ENCODE measurements at regions not wholly inside any gene's neighbourhood (a gene's known extent, or its start where the extent isn't known, plus 50 kb on each side); places are given as distances from the start of the nearest gene placed in this dataset.

DNA sequence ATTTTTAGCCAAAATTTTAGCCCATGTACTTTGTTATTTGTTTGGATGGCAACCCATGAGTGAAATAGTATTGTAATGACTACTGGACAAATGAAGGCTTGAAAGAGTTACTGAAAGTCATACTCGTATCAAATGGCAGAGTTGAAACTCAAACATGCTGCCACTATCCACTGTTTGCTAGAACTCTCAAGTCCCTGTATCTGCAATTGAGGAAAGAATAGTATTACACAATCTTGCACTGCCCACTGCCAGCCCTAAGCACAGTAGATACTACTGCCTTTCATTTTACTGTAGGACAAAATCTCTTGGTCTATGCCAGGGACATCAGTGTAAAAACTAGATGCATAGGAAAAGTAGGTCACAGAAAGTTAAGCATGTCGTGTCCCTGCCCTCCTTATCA is 581.1 kb upstream of the PLXNA2 start:
- no peak overlapping the region for H3K27ac ChIP-seq
- no peaks in the 10 kb centered on the region for H3K4me1 ChIP-seq
- no peaks in the 10 kb centered on the region for H3K27me3 ChIP-seq
- TF ChIP-seq, protein P1, sequence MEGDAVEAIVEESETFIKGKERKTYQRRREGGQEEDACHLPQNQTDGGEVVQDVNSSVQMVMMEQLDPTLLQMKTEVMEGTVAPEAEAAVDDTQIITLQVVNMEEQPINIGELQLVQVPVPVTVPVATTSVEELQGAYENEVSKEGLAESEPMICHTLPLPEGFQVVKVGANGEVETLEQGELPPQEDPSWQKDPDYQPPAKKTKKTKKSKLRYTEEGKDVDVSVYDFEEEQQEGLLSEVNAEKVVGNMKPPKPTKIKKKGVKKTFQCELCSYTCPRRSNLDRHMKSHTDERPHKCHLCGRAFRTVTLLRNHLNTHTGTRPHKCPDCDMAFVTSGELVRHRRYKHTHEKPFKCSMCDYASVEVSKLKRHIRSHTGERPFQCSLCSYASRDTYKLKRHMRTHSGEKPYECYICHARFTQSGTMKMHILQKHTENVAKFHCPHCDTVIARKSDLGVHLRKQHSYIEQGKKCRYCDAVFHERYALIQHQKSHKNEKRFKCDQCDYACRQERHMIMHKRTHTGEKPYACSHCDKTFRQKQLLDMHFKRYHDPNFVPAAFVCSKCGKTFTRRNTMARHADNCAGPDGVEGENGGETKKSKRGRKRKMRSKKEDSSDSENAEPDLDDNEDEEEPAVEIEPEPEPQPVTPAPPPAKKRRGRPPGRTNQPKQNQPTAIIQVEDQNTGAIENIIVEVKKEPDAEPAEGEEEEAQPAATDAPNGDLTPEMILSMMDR (IDR thresholded peaks at IDR 0.05), result no peak
- no peak for TF ChIP-seq POLR2AphosphoS5 (IDR thresholded peaks at IDR 0.05)
- TF ChIP-seq EP300 (IDR thresholded peaks at IDR 0.05), result no peak
- TF ChIP-seq POLR2A (IDR thresholded peaks at IDR 0.05), result no peak
- no peak overlapping the region for H3K4me3 ChIP-seq
- H3K36me3 ChIP-seq, result no peaks in the 10 kb centered on the region
- WGBS, 2 donors, result 48 to 80% methylated on average over 2 of the region's 2 CpGs
- no peak for DNase-seq
- no peaks in the 10 kb centered on the region for H3K9me3 ChIP-seq
- intact Hi-C loops (cut with DNase I), result no loop called here

DNA sequence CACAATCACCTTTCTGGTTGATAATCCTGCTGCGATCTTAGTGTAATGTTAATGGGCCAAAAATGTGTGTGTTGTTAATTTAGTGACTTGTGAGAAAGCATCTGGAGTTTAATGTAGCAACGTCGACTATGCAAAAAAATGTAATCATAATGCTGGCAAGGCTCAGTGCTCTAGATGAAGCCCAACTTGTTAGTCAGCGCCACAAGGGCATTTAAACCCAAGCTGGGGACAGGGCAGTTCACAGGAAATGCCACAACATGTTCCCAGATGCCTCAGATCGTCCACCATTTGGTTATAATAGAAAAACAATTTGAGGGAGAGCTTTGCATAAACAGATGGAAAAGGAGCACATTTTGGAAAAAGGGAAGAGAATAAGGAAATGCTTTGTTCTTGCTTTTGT is 585.4 kb upstream of the PLXNA2 start:
- H3K4me1 ChIP-seq, result peaks cover 0 to 7% (median 3%) of the 10 kb centered on the region in 4 donors
- no peaks in the 10 kb centered on the region for H3K9me3 ChIP-seq
- no peaks in the 10 kb centered on the region for H3K27me3 ChIP-seq
- TF ChIP-seq EP300 (IDR thresholded peaks at IDR 0.05) (no peak), POLR2A (IDR thresholded peaks at IDR 0.05) (no peak)
- TF ChIP-seq, protein P1 (IDR thresholded peaks at IDR 0.05), result no peak
- DNase-seq, result no peak
- no peaks in the 10 kb centered on the region for H3K36me3 ChIP-seq
- no peak overlapping the region for H3K27ac ChIP-seq
- intact Hi-C loops (cut with DNase I), result no loop called here
- 70 to 75% methylated on average over 5 of the region's 5 CpGs for WGBS, 2 donors
- no peak overlapping the region for H3K4me3 ChIP-seq

DNA sequence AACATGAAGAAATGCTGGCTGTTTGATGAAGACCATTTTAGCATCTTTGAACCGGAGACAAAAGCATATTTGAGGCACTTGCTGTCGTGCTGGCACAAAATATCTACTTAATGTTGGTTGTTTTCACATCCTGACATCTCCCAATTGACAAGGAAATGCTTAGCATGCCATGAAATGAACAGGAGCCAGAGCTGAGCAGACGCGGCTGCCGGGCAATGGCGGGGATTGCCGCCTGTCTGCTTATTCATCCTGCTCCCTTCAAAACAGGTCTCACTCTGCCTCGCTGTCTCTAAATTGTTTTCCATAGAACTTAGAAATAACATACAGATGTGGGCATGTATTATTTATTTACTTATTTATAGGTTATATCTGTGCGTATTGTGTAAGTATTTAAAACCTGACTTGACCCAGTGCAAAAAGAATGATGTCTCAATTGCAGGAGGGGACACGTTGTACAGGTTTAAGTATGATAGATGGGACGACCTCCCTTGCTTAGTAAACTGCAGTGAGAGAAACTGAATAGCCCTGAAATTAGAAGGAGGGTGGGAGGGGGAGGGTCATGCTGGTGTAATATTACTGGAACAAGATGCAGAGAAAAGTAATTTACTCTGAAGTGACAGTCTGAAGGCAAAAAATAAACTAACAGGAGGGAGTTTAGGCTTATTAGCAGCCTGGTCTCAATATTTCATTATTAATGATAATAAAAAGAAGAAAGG is 590.4 kb upstream of the PLXNA2 start:
- Histone ChIP-seq H3K4me1 (peaks cover 0 to 14% (median 8%) of the 10 kb centered on the region in 4 donors), H3K27me3 (no peaks in the 10 kb centered on the region), H3K36me3 (no peaks in the 10 kb centered on the region), H3K27ac (no peak overlapping the region), H3K4me3 (peak overlapping the region in 1 of 4 donors; percentile 0), H3K9me3 (no peaks in the 10 kb centered on the region)
- WGBS, 2 donors, result 50 to 52% methylated on average over 11 of the region's 11 CpGs
- intact Hi-C loops (cut with DNase I), result no loop called here
- no peak for TF ChIP-seq POLR2AphosphoS5 (IDR thresholded peaks at IDR 0.05)
- no peak for DNase-seq

DNA sequence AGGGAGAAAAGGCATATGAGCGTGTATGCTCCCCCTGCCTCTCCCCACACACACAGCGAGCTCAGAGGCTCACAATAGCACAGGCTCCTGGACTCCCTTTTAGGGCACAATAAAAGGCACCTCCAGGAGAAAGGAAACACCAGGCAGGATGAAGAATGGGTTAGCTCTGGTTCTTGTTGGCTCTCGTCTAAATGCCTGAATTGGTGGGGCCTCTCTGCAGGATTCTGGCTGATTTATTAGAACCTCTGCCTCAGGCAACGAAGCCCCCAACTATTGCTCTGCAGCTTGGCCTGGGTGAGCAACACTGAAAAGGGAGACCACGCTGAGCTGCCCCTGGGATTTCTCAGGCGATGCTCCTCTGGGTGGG is 590.9 kb upstream of the PLXNA2 start:
- H3K9me3 ChIP-seq, result no peaks in the 10 kb centered on the region
- TF ChIP-seq POLR2AphosphoS5 (IDR thresholded peaks at IDR 0.05) (no peak), POLR2A (IDR thresholded peaks at IDR 0.05) (no peak), EP300 (IDR thresholded peaks at IDR 0.05) (no peak)
- TF ChIP-seq, protein P1 (IDR thresholded peaks at IDR 0.05), result no peak
- no peaks in the 10 kb centered on the region for H3K36me3 ChIP-seq
- no peaks in the 10 kb centered on the region for H3K27me3 ChIP-seq
- peaks cover 0 to 14% (median 8%) of the 10 kb centered on the region in 4 donors for H3K4me1 ChIP-seq
- peak overlapping the region in 1 of 4 donors; percentile 0 for H3K4me3 ChIP-seq
- no peak for DNase-seq
- H3K27ac ChIP-seq, result no peak overlapping the region
- 78 to 79% methylated on average over 6 of the region's 6 CpGs for WGBS, 2 donors
- intact Hi-C loops (cut with DNase I), result no loop called here

DNA sequence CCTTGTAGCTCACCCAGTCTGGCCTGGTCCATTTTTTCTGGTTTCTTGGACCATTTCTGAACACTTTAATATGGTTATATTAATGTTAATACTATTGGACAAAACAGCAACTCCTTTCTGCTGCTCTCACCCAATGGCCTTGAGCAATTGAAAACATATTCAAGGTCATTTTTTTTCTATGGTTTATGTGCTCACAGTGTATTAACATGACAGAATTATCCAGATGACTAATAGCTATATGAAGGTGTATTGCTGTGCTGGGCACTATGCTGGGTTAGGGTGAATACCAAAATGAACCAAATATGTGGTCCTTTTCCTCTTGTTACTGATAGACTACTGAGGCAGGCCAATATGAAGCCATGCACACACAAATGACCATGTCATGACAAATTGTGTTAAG is 591.6 kb upstream of the PLXNA2 start:
- intact Hi-C loops (cut with DNase I), result no loop called here
- Histone ChIP-seq H3K36me3 (no peaks in the 10 kb centered on the region), H3K9me3 (no peaks in the 10 kb centered on the region), H3K4me1 (peaks cover 0 to 14% (median 8%) of the 10 kb centered on the region in 4 donors), H3K27ac (no peak overlapping the region), H3K4me3 (no peak overlapping the region), H3K27me3 (no peaks in the 10 kb centered on the region)
- TF ChIP-seq POLR2AphosphoS5 (IDR thresholded peaks at IDR 0.05), result no peak
- TF ChIP-seq, protein P1 (IDR thresholded peaks at IDR 0.05), result no peak
- TF ChIP-seq POLR2A (IDR thresholded peaks at IDR 0.05), result no peak
- no peak for TF ChIP-seq EP300 (IDR thresholded peaks at IDR 0.05)
- DNase-seq, result no peak

All from sigmoid colon (tissue), 6 donors.